HepG2 (cell line): ENCODE measurements at regions not wholly inside any gene's neighbourhood (a gene's known extent, or its start where the extent isn't known, plus 50 kb on each side); places are given as distances from the start of the nearest gene placed in this dataset.

Source experiments
- ATAC-seq: fragments of 200-7000 bp; cut with Tn5 transposase; 3 replicates; pipeline ENCODE4 v1.9.1; 2020; ENCODE audit warnings: mild to moderate bottlenecking, moderate library complexity
- BruUV-seq: library from RNA; stranded (reverse); fragments of 400-500 nt; replicated peaks from 2 replicates; lab custom pipeline; 2021; lab: Mats Ljungman, UMichigan
- CTCF ChIA-PET: fragments of 300-600 bp; formaldehyde crosslinking; extraction: SDS; loops from one replicate; lab custom pipeline; 2021; ENCODE audit warnings: low total read pairs, inconsistent platforms, low intra/inter-chr PET ratio; lab: Yijun Ruan, JAX
- POLR2A ChIA-PET: fragments of 350-600 bp; sonication (Branson Sonifier 250); formaldehyde crosslinking; loops from one replicate; lab custom pipeline; 2020; ENCODE audit warnings: antibody characterized with exemption, inconsistent platforms; lab: Yijun Ruan, JAX
- DNase-seq: peaks from one replicate; pipeline ENCODE4 v3.0.0-alpha.2; 2015; ENCODE audit warnings: low spot score
- FAIRE-seq: peaks from 3 replicates; lab custom pipeline; 2011; peaks lifted over from hg19 to GRCh38; lab: Jason Lieb, UNC
- H2AFZ ChIP-seq: one replicate; pipeline ENCODE4 v1.6.1; 2011; ENCODE audit warnings: low read length, inconsistent platforms
- H3K27ac ChIP-seq: fragments of 300-600 bp; 3 replicates; pipeline ENCODE4 v1.8.0; 2011; ENCODE audit warnings: mixed run types, mild to moderate bottlenecking, mixed read lengths, low read length, inconsistent platforms; ENCODE audit not compliant: insufficient read depth; ENCODE audit errors: extremely low read length
- H3K27me3 ChIP-seq, 2 experiments: fragments of 200-600 bp in 1 of 2; 2 replicates in 1 of 2; 3 replicates in 1 of 2; pipeline versions ENCODE4 v1.6.0 to v1.8.0; 2011; ENCODE audit warnings: low read length in 2 of 2, mild to moderate bottlenecking in 2 of 2, moderate library complexity in 2 of 2, inconsistent platforms in 1 of 2; ENCODE audit not compliant: insufficient read depth in 2 of 2, control insufficient read depth in 1 of 2
- H3K36me3 ChIP-seq, 2 experiments: fragments of 200-600 bp in 1 of 2; replicated peaks in 1 of 2; 2 replicates in 1 of 2; 3 replicates in 1 of 2; pipeline versions ENCODE4 v1.5.1 to v1.8.0; 2011; ENCODE audit warnings: low read length in 2 of 2, inconsistent platforms in 1 of 2; ENCODE audit not compliant: insufficient read depth in 2 of 2, control insufficient read depth in 1 of 2
- H3K4me1 ChIP-seq: 2 replicates; pipeline ENCODE4 v1.5.1; 2012; ENCODE audit warnings: low read length, inconsistent platforms; ENCODE audit not compliant: insufficient read depth
- H3K4me2 ChIP-seq: 2 replicates; pipeline ENCODE4 v1.6.0; 2011; ENCODE audit warnings: low read depth, low read length, inconsistent platforms
- H3K4me3 ChIP-seq, 3 experiments: fragments of 200-600 bp in 1 of 3; sonication (generic), shearing (Covaris generic) in 1 of 3; replicated peaks in 1 of 3; 2 replicates each; pipeline ENCODE4 v1.5.1; 2011 to 2016; ENCODE audit warnings: low read length in 3 of 3, inconsistent platforms in 2 of 3, low read depth in 2 of 3, mild to moderate bottlenecking in 2 of 3, control low read depth in 1 of 3, mixed read lengths in 1 of 3; ENCODE audit not compliant: insufficient read depth in 1 of 3
- H3K79me2 ChIP-seq: one replicate; pipeline ENCODE4 v1.6.1; 2011; ENCODE audit warnings: low read length, inconsistent platforms; ENCODE audit not compliant: insufficient read depth
- H3K9ac ChIP-seq: 2 replicates; pipeline ENCODE4 v1.6.0; 2011; ENCODE audit warnings: mild to moderate bottlenecking, low read depth, low read length, inconsistent platforms; ENCODE audit not compliant: insufficient read depth
- H3K9me3 ChIP-seq: 2 replicates; pipeline ENCODE4 v1.5.1; 2012; ENCODE audit warnings: mild to moderate bottlenecking, low read length
- H4K20me1 ChIP-seq: 2 replicates; pipeline ENCODE4 v1.6.0; 2011; ENCODE audit warnings: inconsistent platforms, mild to moderate bottlenecking, low read length, moderate library complexity; ENCODE audit not compliant: insufficient read depth
- CTCF ChIP-seq: sonication (generic); formaldehyde crosslinking; IDR thresholded peaks from 2 replicates; pipeline ENCODE4 v1.5.0; 2020; ENCODE audit warnings: mild to moderate bottlenecking, missing genetic modification reagents, moderate library complexity
- FOXP4 ChIP-seq: sonication (generic); formaldehyde crosslinking; IDR thresholded peaks from 2 replicates; pipeline ENCODE4 v1.4.0; 2020; ENCODE audit warnings: missing genetic modification reagents
- HHEX ChIP-seq: IDR thresholded peaks from 2 replicates; pipeline ENCODE4 v1.6.1; 2016; ENCODE audit warnings: control low read depth
- THAP8 ChIP-seq: sonication (generic); formaldehyde crosslinking; IDR thresholded peaks from 2 replicates; pipeline ENCODE4 v1.5.1; 2020; ENCODE audit warnings: missing genetic modification reagents, mild to moderate bottlenecking, borderline replicate concordance
- WGBS: methylation state at CpG from one replicate; pipeline ENCODE4 v1.1.6; 2017; ENCODE audit warnings: low lambda C conversion rate; 5-methylcytosine and 5-hydroxymethylcytosine counted together
- in situ Hi-C: cut with HindIII; loops from 2 replicates; pipeline ENCODE4 v1.10.0; 2017; ENCODE audit warnings: low pct_unique_long_range_greater_than_20kb; ENCODE audit not compliant: extremely low pct_ligation_motif_present
- intact Hi-C: fragments of 100-400 bp; cut with micrococcal nuclease; formaldehyde crosslinking; loops from one replicate; pipeline ENCODE4 v1.10.0; 2022; ENCODE audit not compliant: unreplicated experiment

- peak; percentile 31 for DNase-seq
- no TSS peak for BruUV-seq
- Histone ChIP-seq H3K4me2 (peak overlapping the region; percentile 24; the same call in 1 of the 2 replicates), H3K4me1 (peaks cover 14% of the 10 kb centered on the region)
- intact Hi-C loops = no loop called here
- TF ChIP-seq CTCF (CRISPR knock-in tag) (0 out of 2 replicates have a peak, but pooled peaks have one; percentile 6), FOXP4 (CRISPR knock-in tag) (peak; percentile 35; the same call in 1 of the 2 replicates), HHEX (no peak)
- TF ChIP-seq, all 625 proteins: peak for 2
- no peaks in the 10 kb centered on the region for H3K27me3 ChIP-seq
- ChIA-PET CTCF (no interaction called here), POLR2A (no interaction called here)
- no peak overlapping the region for H3K4me3 ChIP-seq
- in situ Hi-C loops = no loop called here
- peak; percentile 55; the same call in 2 of the 3 replicates for ATAC-seq
- no peaks in the 10 kb centered on the region for H3K9me3 ChIP-seq
- no peak overlapping the region for H2AFZ ChIP-seq
- H3K79me2 ChIP-seq = no peaks in the 10 kb centered on the region
- WGBS = 13% methylated on average over 9 of the region's 9 CpGs
- H3K27ac ChIP-seq = no peak overlapping the region
- no peak overlapping the region for H3K9ac ChIP-seq
- FAIRE-seq = no peak
- no peaks in the 10 kb centered on the region for H3K36me3 ChIP-seq
- H4K20me1 ChIP-seq = no peaks in the 10 kb centered on the region
These were observed 266.4 kb upstream of the LYZL1 start for GRCh38 chr10:29022513-29022912.

- CTCF ChIA-PET = no interaction called here
- no peak for TF ChIP-seq THAP8 (CRISPR knock-in tag)
- TF ChIP-seq, all 625 proteins: peak for 0
- DNase-seq (no peak), FAIRE-seq (no peak), ATAC-seq (no peak)
- Histone ChIP-seq H3K4me3 (no peak overlapping the region), H3K4me1 (peaks cover 14% of the 10 kb centered on the region), H3K4me2 (no peak overlapping the region), H4K20me1 (no peaks in the 10 kb centered on the region), H3K27ac (no peak overlapping the region), H3K9me3 (no peaks in the 10 kb centered on the region), H3K36me3 (no peaks in the 10 kb centered on the region), H3K9ac (no peak overlapping the region), H2AFZ (no peak overlapping the region), H3K27me3 (no peaks in the 10 kb centered on the region), H3K79me2 (no peaks in the 10 kb centered on the region)
- in situ Hi-C loops (no loop called here), intact Hi-C loops (no loop called here)
- BruUV-seq = no TSS peak
- WGBS = 31% methylated on average over 5 of the region's 5 CpGs
- POLR2A ChIA-PET = no interaction called here
These were observed 265.2 kb upstream of the LYZL1 start for GRCh38 chr10:29023678-29024077.
